ENCODE measurements at regions not wholly inside any gene's neighbourhood (a gene's known extent, or its start where the extent isn't known, plus 50 kb on each side); places are given as distances from the start of the nearest gene placed in this dataset.
"Not testable (repeated sequence)": the region's sequence is repeated elsewhere in the genome, so short reads cannot be mapped to it uniquely, and the experiment has no call there.

DNA sequence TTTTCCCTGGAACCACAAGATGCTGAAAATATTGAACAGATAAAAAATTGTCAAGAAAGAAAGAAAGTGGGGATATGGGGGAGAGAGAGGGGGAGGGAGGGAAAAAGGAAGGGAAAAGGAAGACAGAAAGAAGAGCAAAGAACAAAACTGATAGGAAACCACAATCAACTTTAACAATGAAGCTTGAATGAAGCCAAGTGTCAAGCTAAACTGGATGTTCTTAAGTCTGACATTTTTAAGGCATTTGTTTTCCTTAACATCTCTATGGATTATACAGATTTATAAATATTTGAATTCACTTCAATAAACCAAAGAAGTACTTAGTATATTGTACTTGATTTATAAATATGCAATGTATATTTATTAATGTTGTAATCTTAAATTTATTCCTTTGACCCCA is 197.6 kb upstream of the SMLR1 start:
- DNase-seq (ENCODE audit: low read depth in 2 of 2), result no peak
- TF ChIP-seq, protein P1, sequence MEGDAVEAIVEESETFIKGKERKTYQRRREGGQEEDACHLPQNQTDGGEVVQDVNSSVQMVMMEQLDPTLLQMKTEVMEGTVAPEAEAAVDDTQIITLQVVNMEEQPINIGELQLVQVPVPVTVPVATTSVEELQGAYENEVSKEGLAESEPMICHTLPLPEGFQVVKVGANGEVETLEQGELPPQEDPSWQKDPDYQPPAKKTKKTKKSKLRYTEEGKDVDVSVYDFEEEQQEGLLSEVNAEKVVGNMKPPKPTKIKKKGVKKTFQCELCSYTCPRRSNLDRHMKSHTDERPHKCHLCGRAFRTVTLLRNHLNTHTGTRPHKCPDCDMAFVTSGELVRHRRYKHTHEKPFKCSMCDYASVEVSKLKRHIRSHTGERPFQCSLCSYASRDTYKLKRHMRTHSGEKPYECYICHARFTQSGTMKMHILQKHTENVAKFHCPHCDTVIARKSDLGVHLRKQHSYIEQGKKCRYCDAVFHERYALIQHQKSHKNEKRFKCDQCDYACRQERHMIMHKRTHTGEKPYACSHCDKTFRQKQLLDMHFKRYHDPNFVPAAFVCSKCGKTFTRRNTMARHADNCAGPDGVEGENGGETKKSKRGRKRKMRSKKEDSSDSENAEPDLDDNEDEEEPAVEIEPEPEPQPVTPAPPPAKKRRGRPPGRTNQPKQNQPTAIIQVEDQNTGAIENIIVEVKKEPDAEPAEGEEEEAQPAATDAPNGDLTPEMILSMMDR (IDR thresholded peaks at IDR 0.05; ENCODE audit: low read depth, low read length), result no peak
- H3K4me3 ChIP-seq (replicated peaks in 1 of 2; ENCODE audit: low read depth in 2 of 2, low read length in 2 of 2), result no peak overlapping the region

DNA sequence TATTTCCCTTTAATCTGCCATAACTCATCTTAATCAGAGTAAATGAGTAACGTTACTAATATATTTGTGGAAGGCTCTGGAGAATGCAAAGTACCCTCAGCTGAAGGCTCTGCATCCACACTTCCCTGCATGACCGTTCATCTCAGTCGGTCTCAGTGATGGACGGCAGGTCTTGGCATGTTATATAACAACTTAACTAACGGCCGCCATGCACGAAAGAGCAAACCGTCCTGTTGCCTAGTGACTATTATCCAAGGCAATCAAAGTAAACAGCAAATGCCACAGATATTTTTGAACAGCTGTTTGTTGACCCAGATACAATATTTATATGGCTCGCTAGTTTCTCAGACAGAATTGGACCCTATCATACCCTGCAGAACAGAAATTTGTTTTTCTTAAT is 194.9 kb upstream of the SMLR1 start:
- TF ChIP-seq, protein P1 (IDR thresholded peaks at IDR 0.05; ENCODE audit: low read depth, low read length), result no peak
- no peak for DNase-seq (ENCODE audit: low read depth in 2 of 2)

DNA sequence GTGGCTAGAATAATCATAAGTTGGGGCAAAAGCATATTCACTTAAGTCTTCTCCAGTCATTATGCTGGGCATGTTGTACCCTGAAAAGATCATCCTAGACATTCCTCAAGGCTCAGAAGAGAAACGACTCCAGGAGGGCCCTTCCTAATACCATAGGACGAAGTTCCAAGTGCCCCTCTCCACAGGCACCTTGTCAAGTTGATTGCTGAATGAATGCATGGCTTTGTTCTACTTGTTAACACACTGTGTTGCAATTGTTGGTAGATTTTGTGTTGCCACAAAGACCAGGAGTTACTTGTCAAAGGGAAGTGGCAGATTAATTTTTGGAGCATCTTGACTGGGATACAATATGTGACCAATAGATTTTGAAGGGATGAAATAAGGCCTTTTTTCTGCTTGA is 194.3 kb upstream of the SMLR1 start:
- TF ChIP-seq, protein P1 (IDR thresholded peaks at IDR 0.05; ENCODE audit: low read depth, low read length), result no peak
- no peak for DNase-seq (ENCODE audit: low read depth in 2 of 2)
- no peak overlapping the region for H3K4me3 ChIP-seq (replicated peaks in 1 of 2; ENCODE audit: low read depth in 2 of 2, low read length in 2 of 2)

More for the DNA sequence above, 194.9 kb upstream of the SMLR1 start:
- no peak overlapping the region for H3K4me3 ChIP-seq (replicated peaks in 1 of 2; ENCODE audit: low read depth in 2 of 2, low read length in 2 of 2)

DNA sequence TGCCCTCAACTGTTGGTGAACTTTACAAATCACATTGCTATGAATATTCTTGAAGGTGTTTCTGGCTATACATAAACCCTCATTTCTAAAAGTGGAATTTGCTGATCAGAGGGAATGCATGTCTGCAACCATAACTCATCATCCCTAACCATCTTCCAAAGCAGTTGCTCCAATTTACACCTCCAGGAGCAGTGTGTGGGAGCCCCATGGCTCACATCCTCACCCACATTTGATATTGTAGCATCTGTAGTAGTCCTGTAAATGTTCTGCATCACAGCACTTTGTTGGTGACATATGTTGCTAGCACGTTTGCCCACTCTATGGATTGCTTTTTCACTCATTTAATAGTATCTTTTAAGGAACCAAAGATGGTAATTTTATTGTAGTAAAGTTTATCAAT is 183.8 kb upstream of the SMLR1 start:
- no peak overlapping the region for H3K4me3 ChIP-seq (replicated peaks in 1 of 2; ENCODE audit: low read depth in 2 of 2, low read length in 2 of 2)
- TF ChIP-seq, protein P1 (IDR thresholded peaks at IDR 0.05; ENCODE audit: low read depth, low read length), result no peak
- DNase-seq (ENCODE audit: low read depth in 2 of 2), result no peak

DNA sequence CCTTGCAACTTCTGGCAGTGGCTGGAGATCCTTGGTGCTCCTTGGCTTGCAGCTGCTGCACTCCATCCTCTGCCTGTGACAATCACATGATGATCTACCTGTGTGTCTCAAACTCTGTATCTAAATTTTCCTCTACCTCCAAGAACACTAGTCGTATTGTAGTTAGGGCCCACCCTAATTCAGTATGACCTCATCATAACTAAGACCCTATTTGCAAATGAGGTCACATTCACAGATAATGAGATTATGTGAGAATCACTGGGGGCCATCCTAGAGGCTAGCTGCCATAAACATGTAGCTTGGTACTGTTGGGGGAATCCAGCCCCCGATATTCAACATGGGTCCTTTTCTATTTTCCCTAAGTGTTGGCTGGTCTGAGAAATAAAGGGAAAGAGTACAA is 183.0 kb upstream of the SMLR1 start:
- H3K4me3 ChIP-seq (replicated peaks in 1 of 2; ENCODE audit: low read depth in 2 of 2, low read length in 2 of 2), result no peak overlapping the region
- TF ChIP-seq, protein P1 (IDR thresholded peaks at IDR 0.05; ENCODE audit: low read depth, low read length), result no peak
- no peak for DNase-seq (ENCODE audit: low read depth in 2 of 2)

DNA sequence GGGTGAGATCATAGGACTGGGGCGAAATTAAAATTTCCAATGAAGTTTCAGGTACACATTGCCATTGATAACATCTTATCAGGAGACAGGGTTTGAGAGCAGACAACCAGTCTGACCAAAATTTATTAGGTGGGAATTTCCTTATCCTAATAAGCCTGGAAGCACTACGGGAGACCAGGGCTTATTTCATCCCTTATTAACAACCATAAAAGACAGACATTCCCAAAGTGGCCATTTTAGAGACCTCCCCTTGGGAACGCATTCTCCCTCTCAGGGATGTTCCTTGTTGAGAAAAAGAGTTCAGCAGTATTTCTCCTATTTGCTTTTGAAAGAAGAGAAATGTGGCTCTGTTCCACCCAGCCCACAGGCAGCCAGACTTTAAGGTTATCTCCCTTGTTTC is 182.4 kb upstream of the SMLR1 start:
- DNase-seq (ENCODE audit: low read depth in 2 of 2); H3K4me3 ChIP-seq (replicated peaks in 1 of 2; ENCODE audit: low read depth in 2 of 2, low read length in 2 of 2): not testable (repeated sequence)

DNA sequence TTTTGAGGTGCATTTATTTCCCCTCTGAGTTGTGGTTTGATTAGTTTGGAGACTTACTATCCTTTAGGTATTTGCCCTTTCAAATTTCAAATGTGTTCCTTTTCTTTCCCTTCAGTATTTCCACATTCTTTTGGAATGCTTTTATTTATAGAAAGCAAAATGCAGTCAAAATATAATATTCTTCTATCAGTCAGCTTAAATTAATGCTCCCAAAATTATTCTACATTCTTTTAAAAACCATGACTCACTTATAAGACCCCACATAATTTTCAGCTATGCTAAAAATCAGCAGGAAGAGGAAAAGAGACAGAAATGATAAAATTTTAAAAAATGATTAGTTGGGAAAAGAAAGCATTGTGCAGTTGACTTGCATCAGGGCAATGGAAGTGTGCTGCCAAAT is 180.0 kb upstream of the SMLR1 start:
- peak in 1 of 2 donors; percentile 13 for DNase-seq (ENCODE audit: low read depth in 2 of 2)
- TF ChIP-seq, protein P1 (IDR thresholded peaks at IDR 0.05; ENCODE audit: low read depth, low read length), result no peak
- no peak overlapping the region for H3K4me3 ChIP-seq (replicated peaks in 1 of 2; ENCODE audit: low read depth in 2 of 2, low read length in 2 of 2)

All from cardiac fibroblast (primary cell).